ENCODE measurements at regions not wholly inside any gene's neighbourhood (a gene's known extent, or its start where the extent isn't known, plus 50 kb on each side); places are given as distances from the start of the nearest gene placed in this dataset.

GRCh38 chr7:18344536-18344935 is 151.0 kb upstream of the HDAC9 start:
- H3K4me1 ChIP-seq = peaks cover 5 to 22% (median 14%) of the 10 kb centered on the region in 10 experiments; a peak in 17 of 20 replicates
- TF ChIP-seq Cebpa-rat (IDR thresholded peaks at IDR 0.05) = no peak
- no peak overlapping the region for H3K4me2 ChIP-seq
- no peak overlapping the region for H3K4me3 ChIP-seq
- no peak overlapping the region for H3K27ac ChIP-seq
- H3K36me3 ChIP-seq = peaks cover 0 to 7% (median 0%) of the 10 kb centered on the region in 11 experiments; a peak in 2 of 22 replicates
- no peak overlapping the region for H3K9ac ChIP-seq
- H3K27me3 ChIP-seq = no peaks in the 10 kb centered on the region
- peaks cover 15 to 27% (median 22%) of the 10 kb centered on the region in 11 experiments; a peak in 21 of 22 replicates for H3K9me3 ChIP-seq (replicated peaks in 1 of 11)
- no peaks in the 10 kb centered on the region for H4K20me1 ChIP-seq

DNA sequence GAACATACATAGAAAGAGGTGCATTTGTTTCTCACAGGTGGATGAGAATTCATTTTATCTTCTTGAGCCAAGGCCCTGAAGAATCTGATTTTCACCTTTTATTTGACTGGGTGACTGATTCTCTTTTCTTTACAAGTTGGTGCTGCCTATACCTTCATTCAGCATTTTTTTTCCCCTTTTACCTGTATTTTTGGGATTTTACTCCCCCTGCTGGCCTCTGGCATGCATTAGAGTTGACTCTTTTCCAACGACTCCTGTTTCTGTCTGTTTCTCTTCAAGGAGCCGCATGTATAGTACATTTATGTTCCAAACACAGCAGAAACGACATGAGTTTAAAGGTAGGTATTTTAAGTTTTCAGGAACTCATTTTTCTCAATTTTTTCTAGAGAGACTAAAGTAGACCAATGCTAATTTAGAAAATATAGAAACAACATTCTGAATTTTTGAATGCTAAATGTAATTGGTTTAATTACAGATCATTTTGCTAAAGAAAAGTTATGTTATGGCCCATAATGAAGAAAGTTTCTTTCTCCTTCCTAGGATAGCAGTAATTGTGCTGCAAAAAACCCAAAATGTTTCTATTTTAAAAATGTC is 149.8 kb upstream of the HDAC9 start:
- Histone ChIP-seq H3K4me2 (no peak overlapping the region), H3K4me1 (peaks cover 5 to 22% (median 17%) of the 10 kb centered on the region in 10 experiments; a peak in 19 of 20 replicates), H3K9ac (no peak overlapping the region), H4K20me1 (no peaks in the 10 kb centered on the region), H3K4me3 (no peak overlapping the region), H3K27me3 (no peaks in the 10 kb centered on the region), H3K36me3 (peaks cover 0 to 5% (median 0%) of the 10 kb centered on the region in 11 experiments; a peak in 2 of 22 replicates), H3K9me3 (replicated peaks in 1 of 11) (peaks cover 7 to 15% (median 10%) of the 10 kb centered on the region in 11 experiments; a peak in 21 of 22 replicates), H3K27ac (no peak overlapping the region)
- TF ChIP-seq Cebpa-rat (IDR thresholded peaks at IDR 0.05) = no peak

- TF ChIP-seq Cebpa-rat (IDR thresholded peaks at IDR 0.05) = no peak
- no peaks in the 10 kb centered on the region for H4K20me1 ChIP-seq
- no peak overlapping the region for H3K9ac ChIP-seq
- H3K4me1 ChIP-seq = peaks cover under 1 to 17% (median 13%) of the 10 kb centered on the region in 10 experiments; a peak in 19 of 20 replicates
- no peak overlapping the region for H3K4me2 ChIP-seq
- no peaks in the 10 kb centered on the region for H3K36me3 ChIP-seq
- H3K27ac ChIP-seq = no peak overlapping the region
- H3K4me3 ChIP-seq = no peak overlapping the region
- H3K9me3 ChIP-seq (replicated peaks in 1 of 11) = peaks cover 0 to under 1% (median 0%) of the 10 kb centered on the region in 11 experiments; a peak in 3 of 22 replicates
- H3K27me3 ChIP-seq = no peaks in the 10 kb centered on the region
Observed at GRCh38 chr7:18347170-18347569, 148.4 kb upstream of the HDAC9 start.

GRCh38 chr7:18350678-18351077 is 144.9 kb upstream of the HDAC9 start:
- peak overlapping the region in 5 of 11 experiments; percentile 8 to 38 (median 35); a peak in 5 of 22 replicates for H3K4me2 ChIP-seq

GRCh38 chr7:18352339-18353255 is 143.0 kb upstream of the HDAC9 start:
- Histone ChIP-seq H3K9ac (no peak overlapping the region), H4K20me1 (no peaks in the 10 kb centered on the region), H3K4me2 (no peak overlapping the region), H3K4me1 (peaks cover 0 to 9% (median 6%) of the 10 kb centered on the region in 10 experiments; a peak in 9 of 20 replicates), H3K27me3 (no peaks in the 10 kb centered on the region), H3K4me3 (no peak overlapping the region), H3K36me3 (no peaks in the 10 kb centered on the region), H3K9me3 (replicated peaks in 1 of 11) (no peaks in the 10 kb centered on the region), H3K27ac (no peak overlapping the region)
- TF ChIP-seq Cebpa-rat (IDR thresholded peaks at IDR 0.05) = no peak

More at GRCh38 chr7:18350678-18351077, 144.9 kb upstream of the HDAC9 start:
- Histone ChIP-seq H3K27ac (no peak overlapping the region), H3K36me3 (no peaks in the 10 kb centered on the region), H4K20me1 (no peaks in the 10 kb centered on the region), H3K9ac (no peak overlapping the region), H3K4me3 (no peak overlapping the region), H3K4me1 (peaks cover 0 to 7% (median 6%) of the 10 kb centered on the region in 10 experiments; a peak in 9 of 20 replicates), H3K27me3 (no peaks in the 10 kb centered on the region), H3K9me3 (replicated peaks in 1 of 11) (no peaks in the 10 kb centered on the region)
- no peak for TF ChIP-seq Cebpa-rat (IDR thresholded peaks at IDR 0.05)

- Histone ChIP-seq H3K4me3 (no peak overlapping the region), H3K36me3 (no peaks in the 10 kb centered on the region), H3K9me3 (replicated peaks in 1 of 11) (no peaks in the 10 kb centered on the region), H4K20me1 (no peaks in the 10 kb centered on the region), H3K27me3 (no peaks in the 10 kb centered on the region), H3K4me2 (no peak overlapping the region), H3K4me1 (peaks cover 0 to 9% (median 6%) of the 10 kb centered on the region in 10 experiments; a peak in 9 of 20 replicates), H3K27ac (no peak overlapping the region), H3K9ac (no peak overlapping the region)
- TF ChIP-seq Cebpa-rat (IDR thresholded peaks at IDR 0.05) = no peak
Observed at GRCh38 chr7:18353339-18353738, 142.2 kb upstream of the HDAC9 start.

DNA sequence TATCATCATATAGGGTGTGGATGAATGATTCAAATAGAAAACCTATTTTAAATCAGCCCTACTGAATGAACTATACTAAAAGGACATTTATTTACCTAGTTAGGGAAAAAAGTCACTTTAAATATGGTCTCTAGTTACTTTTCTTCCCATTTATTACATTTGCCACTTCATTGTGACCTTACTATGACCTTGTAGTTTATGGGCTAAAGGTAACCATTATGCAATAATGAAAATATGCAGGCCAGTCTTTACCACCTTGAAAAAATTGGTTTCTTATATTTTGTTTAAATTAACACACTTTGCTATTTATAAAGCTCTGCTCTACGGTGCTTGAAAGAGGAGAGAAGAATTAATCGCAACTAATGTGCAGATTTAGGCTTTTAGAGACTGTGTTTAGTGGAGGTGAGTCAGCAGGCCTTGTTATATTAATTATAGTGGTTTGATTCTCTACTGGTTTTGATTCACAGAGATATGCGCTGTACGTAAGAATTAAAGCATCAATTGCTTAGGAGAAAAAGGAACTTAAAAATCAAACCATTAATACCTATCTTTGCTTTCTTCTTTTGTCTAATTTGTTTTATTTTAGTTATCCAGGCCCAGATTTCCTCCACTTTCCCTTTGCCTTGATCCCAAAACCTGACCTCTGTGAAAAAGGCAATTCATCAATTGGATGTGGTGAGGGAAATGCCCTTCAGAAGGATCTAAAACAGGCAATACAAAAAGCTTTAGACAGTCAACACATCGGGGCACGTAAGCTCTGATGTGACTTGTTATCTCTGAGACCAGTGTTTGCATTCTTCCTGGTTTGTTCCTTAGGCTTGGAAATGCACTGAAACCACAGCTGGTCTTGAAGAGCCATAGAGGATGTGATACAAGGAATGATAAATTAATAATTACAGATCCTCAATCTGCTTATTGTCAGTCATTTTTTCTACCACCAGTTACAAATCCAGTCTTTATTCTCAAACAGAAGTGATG is 141.2 kb upstream of the HDAC9 start:
- Histone ChIP-seq H3K9ac (no peak overlapping the region), H3K27ac (no peak overlapping the region), H3K4me2 (no peak overlapping the region), H3K4me3 (no peak overlapping the region), H3K9me3 (replicated peaks in 1 of 11) (no peaks in the 10 kb centered on the region), H3K27me3 (no peaks in the 10 kb centered on the region), H3K4me1 (peaks cover 0 to 9% (median 6%) of the 10 kb centered on the region in 10 experiments; a peak in 9 of 20 replicates), H3K36me3 (no peaks in the 10 kb centered on the region), H4K20me1 (no peaks in the 10 kb centered on the region)
- TF ChIP-seq Cebpa-rat (IDR thresholded peaks at IDR 0.05) = no peak

DNA sequence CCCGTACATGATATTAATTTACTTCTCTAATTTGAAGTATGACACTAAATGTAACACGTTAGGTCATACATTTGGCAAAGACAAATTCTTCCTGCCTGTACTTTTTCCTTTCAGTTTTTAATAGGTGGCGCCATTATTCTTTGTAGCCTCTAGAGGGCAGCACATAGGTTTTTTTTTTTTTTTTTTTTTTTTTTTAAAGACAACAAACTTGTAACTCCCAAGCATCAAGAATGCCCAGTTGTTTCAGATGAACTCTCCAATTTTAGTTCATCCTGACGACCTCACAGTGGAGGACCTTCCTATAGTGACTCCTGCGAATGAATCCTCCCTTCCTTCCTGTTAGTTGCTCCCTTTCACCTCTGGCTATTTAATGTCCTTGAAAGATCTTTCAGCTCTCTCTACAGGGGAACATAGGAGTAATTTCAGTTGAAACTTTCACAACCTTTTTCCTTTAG is 139.3 kb upstream of the HDAC9 start:
- Histone ChIP-seq H3K27me3 (no peaks in the 10 kb centered on the region), H3K9me3 (replicated peaks in 1 of 11) (no peaks in the 10 kb centered on the region), H4K20me1 (no peaks in the 10 kb centered on the region), H3K27ac (no peak overlapping the region), H3K4me2 (peak overlapping the region in 2 of 11 experiments; percentile 9 to 40; a peak in 3 of 22 replicates), H3K36me3 (no peaks in the 10 kb centered on the region), H3K4me1 (peaks cover 0 to 9% (median 0%) of the 10 kb centered on the region in 10 experiments; a peak in 1 of 20 replicates), H3K4me3 (no peak overlapping the region), H3K9ac (no peak overlapping the region)
- no peak for TF ChIP-seq Cebpa-rat (IDR thresholded peaks at IDR 0.05)
